PC-9 (cell line): ENCODE measurements at regions not wholly inside any gene's neighbourhood (a gene's known extent, or its start where the extent isn't known, plus 50 kb on each side); places are given as distances from the start of the nearest gene placed in this dataset.

Experiments
- EZH2 ChIP-seq: fragments of 200-600 bp; sonication (generic); IDR thresholded peaks from 2 replicates; pipeline ENCODE4 v1.8.0; 2017; ENCODE audit warnings: antibody characterized with exemption, low read depth
- TF ChIP-seq, protein P1 (sequence below): fragments of 200-600 bp; sonication (generic); conservative IDR thresholded peaks from 2 replicates; pipeline ENCODE4 v1.6.1; 2017; ENCODE audit warnings: mixed run types, antibody characterized with exemption, mild to moderate bottlenecking, moderate library complexity

DNA sequence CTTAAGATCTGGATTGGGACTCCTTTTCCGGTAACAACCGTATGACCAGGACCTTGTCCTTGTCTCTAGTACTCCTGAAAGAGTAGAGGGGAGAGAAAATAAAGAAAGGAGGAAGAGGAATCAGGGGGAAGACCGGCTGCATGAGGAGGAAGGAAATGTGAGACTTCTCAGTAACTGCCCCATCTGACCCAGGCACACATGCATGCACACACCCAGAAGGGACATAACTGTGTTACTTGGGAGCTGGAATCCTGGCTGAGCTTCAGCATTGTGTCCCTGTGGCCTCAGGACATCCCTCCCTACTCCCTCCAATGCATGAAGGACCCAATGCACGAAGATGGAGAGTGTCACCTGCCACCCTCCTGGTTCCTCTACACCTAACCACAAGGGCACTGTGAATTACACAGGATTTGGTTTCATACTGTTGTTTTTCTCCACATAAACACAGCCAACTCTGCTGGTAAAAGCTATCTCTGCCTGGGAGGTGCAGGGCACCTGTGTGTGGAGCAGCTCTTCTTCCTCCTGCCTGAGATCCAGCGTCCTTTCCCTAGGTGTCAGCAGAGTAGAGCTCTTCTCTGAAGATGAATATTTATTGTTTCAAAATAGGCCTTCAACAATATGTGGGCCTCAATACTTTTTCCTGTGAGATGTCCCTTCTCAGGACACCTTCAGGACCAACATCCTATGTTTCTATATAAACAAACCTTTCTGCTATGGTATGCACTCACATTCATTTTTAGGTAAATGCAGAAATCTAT lies 574.1 kb upstream of the ID2 start:
- TF ChIP-seq, protein P1, sequence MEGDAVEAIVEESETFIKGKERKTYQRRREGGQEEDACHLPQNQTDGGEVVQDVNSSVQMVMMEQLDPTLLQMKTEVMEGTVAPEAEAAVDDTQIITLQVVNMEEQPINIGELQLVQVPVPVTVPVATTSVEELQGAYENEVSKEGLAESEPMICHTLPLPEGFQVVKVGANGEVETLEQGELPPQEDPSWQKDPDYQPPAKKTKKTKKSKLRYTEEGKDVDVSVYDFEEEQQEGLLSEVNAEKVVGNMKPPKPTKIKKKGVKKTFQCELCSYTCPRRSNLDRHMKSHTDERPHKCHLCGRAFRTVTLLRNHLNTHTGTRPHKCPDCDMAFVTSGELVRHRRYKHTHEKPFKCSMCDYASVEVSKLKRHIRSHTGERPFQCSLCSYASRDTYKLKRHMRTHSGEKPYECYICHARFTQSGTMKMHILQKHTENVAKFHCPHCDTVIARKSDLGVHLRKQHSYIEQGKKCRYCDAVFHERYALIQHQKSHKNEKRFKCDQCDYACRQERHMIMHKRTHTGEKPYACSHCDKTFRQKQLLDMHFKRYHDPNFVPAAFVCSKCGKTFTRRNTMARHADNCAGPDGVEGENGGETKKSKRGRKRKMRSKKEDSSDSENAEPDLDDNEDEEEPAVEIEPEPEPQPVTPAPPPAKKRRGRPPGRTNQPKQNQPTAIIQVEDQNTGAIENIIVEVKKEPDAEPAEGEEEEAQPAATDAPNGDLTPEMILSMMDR = no peak
- TF ChIP-seq EZH2 = no peak
